ENCODE measurements at regions not wholly inside any gene's neighbourhood (a gene's known extent, or its start where the extent isn't known, plus 50 kb on each side); places are given as distances from the start of the nearest gene placed in this dataset.

DNA sequence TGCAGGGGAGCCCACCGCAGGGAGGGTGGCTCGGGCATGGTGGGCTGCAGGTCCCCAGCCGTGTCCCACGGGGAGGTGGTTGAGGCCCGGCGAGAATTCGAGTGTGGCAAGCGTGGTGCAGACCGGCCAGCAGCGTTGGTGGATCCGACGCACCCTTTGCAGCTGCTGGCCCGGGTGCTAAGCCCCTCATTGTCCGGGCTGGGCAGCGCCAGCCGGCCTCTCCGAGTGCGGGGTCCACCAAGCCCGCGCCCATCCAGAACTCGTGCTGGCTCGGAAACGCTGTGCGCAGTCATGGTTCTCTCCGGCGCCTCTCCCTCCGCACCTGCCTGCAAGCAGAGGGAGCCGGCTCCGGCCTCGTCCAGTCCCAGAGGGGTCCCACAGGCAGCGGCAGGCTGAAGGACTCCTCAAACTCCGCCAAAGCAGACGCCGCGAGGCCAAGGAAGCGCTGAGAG lies 177.0 kb upstream of the SLC35G4 start:
- TF ChIP-seq, protein P1, sequence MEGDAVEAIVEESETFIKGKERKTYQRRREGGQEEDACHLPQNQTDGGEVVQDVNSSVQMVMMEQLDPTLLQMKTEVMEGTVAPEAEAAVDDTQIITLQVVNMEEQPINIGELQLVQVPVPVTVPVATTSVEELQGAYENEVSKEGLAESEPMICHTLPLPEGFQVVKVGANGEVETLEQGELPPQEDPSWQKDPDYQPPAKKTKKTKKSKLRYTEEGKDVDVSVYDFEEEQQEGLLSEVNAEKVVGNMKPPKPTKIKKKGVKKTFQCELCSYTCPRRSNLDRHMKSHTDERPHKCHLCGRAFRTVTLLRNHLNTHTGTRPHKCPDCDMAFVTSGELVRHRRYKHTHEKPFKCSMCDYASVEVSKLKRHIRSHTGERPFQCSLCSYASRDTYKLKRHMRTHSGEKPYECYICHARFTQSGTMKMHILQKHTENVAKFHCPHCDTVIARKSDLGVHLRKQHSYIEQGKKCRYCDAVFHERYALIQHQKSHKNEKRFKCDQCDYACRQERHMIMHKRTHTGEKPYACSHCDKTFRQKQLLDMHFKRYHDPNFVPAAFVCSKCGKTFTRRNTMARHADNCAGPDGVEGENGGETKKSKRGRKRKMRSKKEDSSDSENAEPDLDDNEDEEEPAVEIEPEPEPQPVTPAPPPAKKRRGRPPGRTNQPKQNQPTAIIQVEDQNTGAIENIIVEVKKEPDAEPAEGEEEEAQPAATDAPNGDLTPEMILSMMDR (IDR thresholded peaks at IDR 0.05; ENCODE audit: insufficient read depth, missing control alignments): no peak
- no peak for DNase-seq (ENCODE audit: insufficient read length, low spot score)
- FAIRE-seq: no peak

DNA sequence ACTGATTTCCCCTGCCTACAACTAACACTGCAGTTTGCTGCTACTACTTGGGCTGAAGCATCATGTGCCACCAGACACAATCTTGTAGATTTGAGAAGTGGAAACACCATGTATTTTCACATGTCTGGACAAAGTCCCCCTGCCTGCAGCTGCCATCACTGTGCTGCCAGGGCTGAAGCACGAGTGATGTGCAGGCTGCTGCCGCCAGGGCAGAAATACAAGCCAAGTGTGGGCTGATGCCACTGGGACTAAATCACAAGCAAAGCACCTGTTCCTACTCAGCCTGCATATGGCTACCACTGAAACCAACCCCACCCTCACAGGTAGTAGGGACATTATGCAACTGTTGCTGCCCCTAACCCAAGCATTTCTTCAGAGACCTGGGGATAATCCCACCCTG lies 179.5 kb upstream of the SLC35G4 start:
- no peak for DNase-seq (ENCODE audit: insufficient read length, low spot score)
- TF ChIP-seq, protein P1 (IDR thresholded peaks at IDR 0.05; ENCODE audit: insufficient read depth, missing control alignments): no peak
- FAIRE-seq: no peak

DNA sequence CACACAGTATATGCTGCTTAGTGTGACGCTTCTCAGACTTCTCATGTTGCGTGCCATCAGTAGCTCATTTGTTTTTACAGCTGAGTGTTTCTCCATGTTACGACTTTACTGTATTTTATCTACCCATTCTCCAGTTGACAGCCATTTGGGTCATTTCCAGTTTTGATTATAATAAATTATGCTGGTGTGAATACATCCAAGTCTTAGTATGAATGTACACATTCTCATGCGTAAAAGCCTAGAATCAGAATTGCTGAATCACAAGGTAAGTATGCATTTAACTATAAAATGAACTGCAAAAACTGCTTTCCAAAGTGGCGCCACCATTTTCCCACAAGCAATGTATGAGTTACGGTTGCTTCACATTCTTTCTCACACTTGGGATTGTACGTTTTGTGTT lies 184.2 kb upstream of the SLC35G4 start:
- FAIRE-seq (no peak), DNase-seq (ENCODE audit: insufficient read length, low spot score) (no peak)
- TF ChIP-seq, protein P1 (IDR thresholded peaks at IDR 0.05; ENCODE audit: insufficient read depth, missing control alignments): no peak

DNA sequence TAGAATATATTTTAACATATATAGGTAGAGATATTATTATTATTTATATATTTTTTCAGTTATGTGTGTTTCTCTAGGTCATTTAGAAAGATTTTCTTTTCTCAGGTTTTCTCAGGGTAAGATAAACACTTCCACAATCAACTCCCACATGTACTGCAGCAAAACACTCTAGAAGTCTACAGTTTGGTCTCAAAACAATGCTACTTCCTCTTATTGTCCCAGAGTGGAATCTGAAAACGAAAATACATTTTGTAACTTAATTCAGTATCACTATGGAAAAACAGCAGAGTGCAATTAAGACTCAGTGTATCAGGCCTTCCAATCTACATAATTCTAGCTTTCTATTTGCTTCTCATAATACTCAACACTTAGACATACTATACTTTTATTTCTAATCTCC lies 190.1 kb upstream of the SLC35G4 start:
- DNase-seq (ENCODE audit: insufficient read length, low spot score) (no peak), FAIRE-seq (no peak)
- TF ChIP-seq, protein P1 (IDR thresholded peaks at IDR 0.05; ENCODE audit: insufficient read depth, missing control alignments): no peak

DNA sequence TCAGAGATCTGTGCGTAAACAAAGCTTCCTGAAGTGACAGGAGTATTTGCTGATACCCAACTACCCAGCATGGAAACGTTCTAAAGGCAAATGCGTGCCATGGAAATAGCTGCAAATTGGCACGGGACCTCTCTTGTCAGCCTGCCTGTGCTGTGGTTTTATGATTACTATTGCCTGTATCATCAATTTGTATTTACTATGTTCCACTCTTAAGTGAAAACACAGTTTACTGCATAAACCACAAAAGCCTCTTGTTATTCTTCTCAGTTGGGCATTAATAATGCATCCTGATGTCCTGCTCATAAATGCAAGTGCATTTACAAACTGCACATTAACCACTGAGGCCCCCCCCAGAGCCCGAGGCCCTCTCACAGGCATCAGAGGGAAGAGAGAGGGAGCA lies 196.6 kb upstream of the SLC35G4 start:
- FAIRE-seq (no peak), DNase-seq (ENCODE audit: insufficient read length, low spot score) (no peak)
- TF ChIP-seq, protein P1 (IDR thresholded peaks at IDR 0.05; ENCODE audit: insufficient read depth, missing control alignments): no peak

DNA sequence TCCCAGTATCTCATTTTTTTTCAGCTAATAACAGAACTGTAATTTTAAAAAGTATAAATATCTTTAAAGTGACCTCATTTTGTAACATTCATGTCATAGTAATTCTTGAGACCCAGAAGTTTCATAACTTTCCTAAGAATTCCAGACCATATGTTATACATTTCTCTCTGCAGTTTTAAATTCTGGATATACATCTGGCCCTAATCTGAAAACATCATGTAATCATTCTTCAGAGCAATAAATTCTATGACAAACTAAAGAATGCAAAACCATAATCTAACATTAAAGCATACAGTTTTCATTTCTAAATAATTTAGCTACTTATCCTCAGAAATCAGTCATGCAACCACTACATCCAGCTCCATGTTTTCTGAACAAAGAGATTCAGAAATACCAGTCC lies 198.3 kb upstream of the SLC35G4 start:
- FAIRE-seq (no peak), DNase-seq (ENCODE audit: insufficient read length, low spot score) (no peak)
- TF ChIP-seq, protein P1 (IDR thresholded peaks at IDR 0.05; ENCODE audit: insufficient read depth, missing control alignments): no peak

DNA sequence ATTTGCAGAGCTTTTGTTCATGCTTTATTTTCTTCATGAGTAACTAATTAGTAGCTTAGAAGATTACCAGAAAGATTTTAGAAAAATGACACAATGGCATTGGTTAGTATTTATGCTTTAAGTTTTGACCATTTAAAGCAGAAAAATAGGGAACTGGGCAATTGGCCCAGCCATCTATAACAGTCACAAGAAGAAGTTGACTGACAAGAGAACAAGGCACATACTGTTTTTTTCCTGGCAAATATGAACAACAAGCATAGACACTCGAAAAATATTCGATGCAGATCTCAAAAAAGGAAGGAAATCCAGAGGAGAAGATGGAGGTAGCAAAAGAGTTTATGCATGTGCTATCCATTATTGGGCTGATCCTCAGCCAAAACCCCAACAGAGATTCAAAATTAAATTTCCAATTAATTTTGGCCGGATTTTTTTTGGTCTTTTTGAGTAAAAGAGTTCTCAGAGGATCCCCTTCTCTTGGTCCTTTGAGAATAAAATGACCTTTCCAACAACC lies 200.8 kb upstream of the SLC35G4 start:
- DNase-seq (ENCODE audit: insufficient read length, low spot score): no peak

More for the DNA sequence above, 200.8 kb upstream of the SLC35G4 start:
- FAIRE-seq: no peak
- TF ChIP-seq, protein P1 (IDR thresholded peaks at IDR 0.05; ENCODE audit: insufficient read depth, missing control alignments): no peak
